ENCODE measurements at regions not wholly inside any gene's neighbourhood (a gene's known extent, or its start where the extent isn't known, plus 50 kb on each side); places are given as distances from the start of the nearest gene placed in this dataset.

DNA sequence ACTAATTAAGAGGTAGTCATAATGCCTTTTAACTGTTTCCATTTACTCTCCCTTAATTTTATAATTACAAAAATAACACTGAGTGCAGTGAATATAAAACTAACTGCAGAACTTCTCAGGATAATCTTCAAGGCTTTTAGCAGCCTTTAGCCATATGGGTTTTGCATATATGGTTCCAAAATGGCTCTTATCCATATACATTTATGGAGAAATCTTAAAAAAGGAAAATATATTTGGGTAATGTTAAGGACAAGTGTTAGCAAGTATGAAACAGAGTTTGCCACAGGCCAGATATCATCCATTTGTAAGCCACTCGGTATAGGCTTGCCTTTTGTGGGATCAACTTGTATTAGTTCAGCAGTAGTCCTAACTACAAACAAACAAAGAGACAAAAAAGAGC is 423.4 kb downstream of the PDHA2 start:
- BruUV-seq (replicated peaks) = no TSS peak
- ATAC-seq (no peak), DNase-seq (ENCODE audit: low read depth, low spot score) (no peak)
- no peaks in the 10 kb centered on the region for H3K9me2 ChIP-seq (ENCODE audit: insufficient read depth)
- H2AFZ ChIP-seq (ENCODE audit: low read depth, low read length, poor library complexity, severe bottlenecking) = no peak overlapping the region
- H3K4me1 ChIP-seq (ENCODE audit: control insufficient read depth in 1 of 2, insufficient read depth in 2 of 2, low read length in 2 of 2) = no peaks in the 10 kb centered on the region
- H3K27ac ChIP-seq (ENCODE audit: low read depth, low read length) = no peak overlapping the region
- TF ChIP-seq, protein P1, sequence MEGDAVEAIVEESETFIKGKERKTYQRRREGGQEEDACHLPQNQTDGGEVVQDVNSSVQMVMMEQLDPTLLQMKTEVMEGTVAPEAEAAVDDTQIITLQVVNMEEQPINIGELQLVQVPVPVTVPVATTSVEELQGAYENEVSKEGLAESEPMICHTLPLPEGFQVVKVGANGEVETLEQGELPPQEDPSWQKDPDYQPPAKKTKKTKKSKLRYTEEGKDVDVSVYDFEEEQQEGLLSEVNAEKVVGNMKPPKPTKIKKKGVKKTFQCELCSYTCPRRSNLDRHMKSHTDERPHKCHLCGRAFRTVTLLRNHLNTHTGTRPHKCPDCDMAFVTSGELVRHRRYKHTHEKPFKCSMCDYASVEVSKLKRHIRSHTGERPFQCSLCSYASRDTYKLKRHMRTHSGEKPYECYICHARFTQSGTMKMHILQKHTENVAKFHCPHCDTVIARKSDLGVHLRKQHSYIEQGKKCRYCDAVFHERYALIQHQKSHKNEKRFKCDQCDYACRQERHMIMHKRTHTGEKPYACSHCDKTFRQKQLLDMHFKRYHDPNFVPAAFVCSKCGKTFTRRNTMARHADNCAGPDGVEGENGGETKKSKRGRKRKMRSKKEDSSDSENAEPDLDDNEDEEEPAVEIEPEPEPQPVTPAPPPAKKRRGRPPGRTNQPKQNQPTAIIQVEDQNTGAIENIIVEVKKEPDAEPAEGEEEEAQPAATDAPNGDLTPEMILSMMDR (IDR thresholded peaks at IDR 0.05 in 2 of 3, conservative IDR thresholded peaks at IDR 0.05 in 1 of 3; ENCODE audit: borderline replicate concordance in 1 of 3, insufficient read depth in 1 of 3, low read depth in 2 of 3, low read length in 2 of 3) = no peak
- TF ChIP-seq ELF1 (IDR thresholded peaks at IDR 0.05; ENCODE audit: borderline replicate concordance, low read depth) (no peak), EZH2 (IDR thresholded peaks at IDR 0.05) (no peak), TCF7L2 (IDR thresholded peaks at IDR 0.05; ENCODE audit: borderline replicate concordance, extremely low read depth, insufficient read depth, insufficient read length) (no peak), CEBPB (IDR thresholded peaks at IDR 0.05; ENCODE audit: low read depth) (no peak), ZNF274 (IDR thresholded peaks at IDR 0.05; ENCODE audit: low read depth, low read length) (no peak), JUND (IDR thresholded peaks at IDR 0.05) (no peak), CBX3 (IDR thresholded peaks at IDR 0.05; ENCODE audit: low read depth) (no peak), SRF (IDR thresholded peaks at IDR 0.05; ENCODE audit: low read depth) (no peak), FOSL1 (IDR thresholded peaks at IDR 0.05; ENCODE audit: low read depth) (no peak), SIN3A (IDR thresholded peaks at IDR 0.05; ENCODE audit: low read depth) (no peak)
- TF ChIP-seq, protein P2, sequence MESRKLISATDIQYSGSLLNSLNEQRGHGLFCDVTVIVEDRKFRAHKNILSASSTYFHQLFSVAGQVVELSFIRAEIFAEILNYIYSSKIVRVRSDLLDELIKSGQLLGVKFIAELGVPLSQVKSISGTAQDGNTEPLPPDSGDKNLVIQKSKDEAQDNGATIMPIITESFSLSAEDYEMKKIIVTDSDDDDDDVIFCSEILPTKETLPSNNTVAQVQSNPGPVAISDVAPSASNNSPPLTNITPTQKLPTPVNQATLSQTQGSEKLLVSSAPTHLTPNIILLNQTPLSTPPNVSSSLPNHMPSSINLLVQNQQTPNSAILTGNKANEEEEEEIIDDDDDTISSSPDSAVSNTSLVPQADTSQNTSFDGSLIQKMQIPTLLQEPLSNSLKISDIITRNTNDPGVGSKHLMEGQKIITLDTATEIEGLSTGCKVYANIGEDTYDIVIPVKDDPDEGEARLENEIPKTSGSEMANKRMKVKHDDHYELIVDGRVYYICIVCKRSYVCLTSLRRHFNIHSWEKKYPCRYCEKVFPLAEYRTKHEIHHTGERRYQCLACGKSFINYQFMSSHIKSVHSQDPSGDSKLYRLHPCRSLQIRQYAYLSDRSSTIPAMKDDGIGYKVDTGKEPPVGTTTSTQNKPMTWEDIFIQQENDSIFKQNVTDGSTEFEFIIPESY (IDR thresholded peaks at IDR 0.05; ENCODE audit: extremely low read depth, insufficient replicate concordance, low read length) = no peak
- intact Hi-C loops (cut with micrococcal nuclease) = no loop called here
- ChIA-PET RAD21 (ENCODE audit: low non-redundant PET in 1 of 2, low total read pairs in 2 of 2, uncharacterized antibody in 2 of 2, unreplicated experiment in 2 of 2) (interaction anchor here in 1 of 2 experiments (0.5 kb wide), 1 partner anchor 14 kb away, joined by 3 read pairs; no protein-coding TSS in a partner anchor), CTCF (no interaction called here), POLR2A (no interaction called here)
- H3K27me3 ChIP-seq (ENCODE audit: insufficient read depth, low read length) = no peaks in the 10 kb centered on the region
- no peak overlapping the region for H3K9ac ChIP-seq (ENCODE audit: low read length)
- H3K4me3 ChIP-seq (replicated peaks in 1 of 2; ENCODE audit: low read depth in 1 of 2, low read length in 2 of 2) = no peak overlapping the region
- no peaks in the 10 kb centered on the region for H4K20me1 ChIP-seq (ENCODE audit: insufficient read depth)
- no peaks in the 10 kb centered on the region for H3K36me3 ChIP-seq (ENCODE audit: control insufficient read depth in 1 of 2, insufficient read depth in 2 of 2, low read length in 2 of 2)
- no peak overlapping the region for H3K4me2 ChIP-seq (ENCODE audit: low read length)
- H3K9me3 ChIP-seq (ENCODE audit: control insufficient read depth in 1 of 2, insufficient read depth in 1 of 2, low read depth in 1 of 2, low read length in 2 of 2) = no peaks in the 10 kb centered on the region
- H3K79me2 ChIP-seq (ENCODE audit: insufficient read depth, low read length) = no peaks in the 10 kb centered on the region
